Neural crest cell (in vitro differentiated cells): ENCODE measurements at regions not wholly inside any gene's neighbourhood (a gene's known extent, or its start where the extent isn't known, plus 50 kb on each side); places are given as distances from the start of the nearest gene placed in this dataset.
"Not testable (repeated sequence)": the region's sequence is repeated elsewhere in the genome, so short reads cannot be mapped to it uniquely, and the experiment has no call there.

Experiments
- DNase-seq: peaks from one replicate; pipeline ENCODE4 v3.0.0; 2021; ENCODE audit warnings: low read depth, mixed read lengths, low spot score
- H3K27ac Mint-ChIP-seq: one replicate; pipeline ENCODE4 v1.8.0; 2021; ENCODE audit warnings: mild to moderate bottlenecking, mixed read lengths; ENCODE audit not compliant: unreplicated experiment
- H3K27me3 Mint-ChIP-seq: 2 replicates; pipeline ENCODE4 v1.8.0; 2021; ENCODE audit warnings: low read depth, mild to moderate bottlenecking, mixed read lengths
- H3K36me3 Mint-ChIP-seq: 2 replicates; pipeline ENCODE4 v1.8.0; 2021; ENCODE audit warnings: low read depth, mild to moderate bottlenecking, mixed read lengths
- H3K4me1 Mint-ChIP-seq: 2 replicates; pipeline ENCODE4 v1.8.0; 2021; ENCODE audit warnings: mixed read lengths
- H3K4me3 Mint-ChIP-seq: one replicate; pipeline ENCODE4 v1.8.0; 2021; ENCODE audit warnings: mild to moderate bottlenecking, mixed read lengths
- H3K9me3 Mint-ChIP-seq: 2 replicates; pipeline ENCODE4 v1.8.0; 2021; ENCODE audit warnings: mixed read lengths
- CTCF ChIP-seq: fragments of 200-600 bp; sonication (generic); conservative IDR thresholded peaks from 2 replicates; pipeline ENCODE4 v1.5.0; 2021; ENCODE audit warnings: antibody characterized with exemption, mild to moderate bottlenecking

- Mint-ChIP-seq H3K4me1 (no peaks in the 10 kb centered on the region), H3K27ac (no peak overlapping the region), H3K27me3 (peaks cover 5% of the 10 kb centered on the region), H3K4me3 (no peak overlapping the region), H3K9me3 (no peaks in the 10 kb centered on the region), H3K36me3 (no peaks in the 10 kb centered on the region)
- no peak for DNase-seq
- no peak for TF ChIP-seq CTCF
These were observed 654.1 kb downstream of the MECOM start for GRCh38 chr3:169009453-169009852.

- Mint-ChIP-seq H3K4me1 (no peaks in the 10 kb centered on the region), H3K4me3 (no peak overlapping the region), H3K9me3 (no peaks in the 10 kb centered on the region), H3K27ac (no peak overlapping the region), H3K27me3 (peaks cover 7% of the 10 kb centered on the region), H3K36me3 (no peaks in the 10 kb centered on the region)
- no peak for DNase-seq
- no peak for TF ChIP-seq CTCF
These were observed 654.6 kb downstream of the MECOM start for GRCh38 chr3:169008776-169009358.

GRCh38 chr3:169007145-169007544 lies 656.4 kb downstream of the MECOM start:
- no peak for TF ChIP-seq CTCF
- Mint-ChIP-seq H3K27me3 (peaks cover 7% of the 10 kb centered on the region), H3K4me1 (peaks cover 4% of the 10 kb centered on the region), H3K4me3 (no peak overlapping the region), H3K27ac (no peak overlapping the region), H3K9me3 (no peaks in the 10 kb centered on the region), H3K36me3 (no peaks in the 10 kb centered on the region)
- DNase-seq, result no peak

- H3K36me3 Mint-ChIP-seq, H3K4me3 Mint-ChIP-seq, H3K9me3 Mint-ChIP-seq, H3K27me3 Mint-ChIP-seq, H3K27ac Mint-ChIP-seq, DNase-seq, H3K4me1 Mint-ChIP-seq: not testable (repeated sequence)
These were observed 657.1 kb downstream of the MECOM start for GRCh38 chr3:169006398-169006797.

- Mint-ChIP-seq H3K4me1 (peaks cover 4% of the 10 kb centered on the region), H3K4me3 (no peak overlapping the region), H3K27me3 (peaks cover 7% of the 10 kb centered on the region), H3K36me3 (no peaks in the 10 kb centered on the region), H3K9me3 (no peaks in the 10 kb centered on the region), H3K27ac (no peak overlapping the region)
- TF ChIP-seq CTCF, result no peak
- DNase-seq, result no peak
These were observed 660.8 kb downstream of the MECOM start for GRCh38 chr3:169002689-169003088.

- Mint-ChIP-seq H3K27ac (no peak overlapping the region), H3K36me3 (no peaks in the 10 kb centered on the region), H3K9me3 (no peaks in the 10 kb centered on the region)
These were observed 664.7 kb downstream of the MECOM start for GRCh38 chr3:168998792-168999191.

More at GRCh38 chr3:168998792-168999191, 664.7 kb downstream of the MECOM start:
- DNase-seq, result no peak
- Mint-ChIP-seq H3K4me3 (no peak overlapping the region), H3K4me1 (peaks cover 4% of the 10 kb centered on the region), H3K27me3 (no peaks in the 10 kb centered on the region)
- no peak for TF ChIP-seq CTCF
